ENCODE measurements at regions not wholly inside any gene's neighbourhood (a gene's known extent, or its start where the extent isn't known, plus 50 kb on each side); places are given as distances from the start of the nearest gene placed in this dataset.
"Not testable (repeated sequence)": the region's sequence is repeated elsewhere in the genome, so short reads cannot be mapped to it uniquely, and the experiment has no call there.

DNA sequence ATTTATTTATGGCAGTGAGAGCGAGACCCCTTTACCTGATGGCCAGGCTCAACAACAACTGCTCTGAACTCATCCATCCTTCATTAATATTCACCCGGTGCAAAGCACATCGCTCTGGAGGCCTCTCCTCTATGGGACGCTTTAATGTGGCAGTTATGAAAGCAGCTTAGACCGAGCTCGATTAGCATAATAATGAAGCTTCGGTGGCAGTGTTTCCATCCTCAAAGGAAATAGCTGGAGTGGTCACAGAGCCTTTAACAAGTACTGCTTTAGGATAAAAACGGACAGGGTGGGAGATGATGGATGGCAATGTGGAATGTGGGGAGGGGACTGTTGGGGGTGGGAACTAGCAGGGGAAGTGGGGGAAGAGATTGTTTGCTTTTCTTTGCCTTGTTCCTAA lies 243.9 kb downstream of the SLC4A3 start:
- no peak overlapping the region for H4K8ac ChIP-seq (ENCODE audit: low read length)
- no peak overlapping the region for H3K9ac ChIP-seq (ENCODE audit: low read length)
- no peak overlapping the region for H3K18ac ChIP-seq (ENCODE audit: low read depth in 1 of 2, low read length in 2 of 2)
- no peaks in the 10 kb centered on the region for H3K79me1 ChIP-seq (replicated peaks; ENCODE audit: low read length, poor library complexity, severe bottlenecking)
- no peak overlapping the region for H2AFZ ChIP-seq (ENCODE audit: low read depth, low read length)
- no peak overlapping the region for H3K23ac ChIP-seq (ENCODE audit: low read length in 2 of 2)
- no peaks in the 10 kb centered on the region for H3K27me3 ChIP-seq (ENCODE audit: control insufficient read depth in 1 of 2, insufficient read depth in 1 of 2, low read length in 2 of 2)
- H3K4me2 ChIP-seq (ENCODE audit: low read length, poor library complexity, severe bottlenecking): no peak overlapping the region
- 56% methylated on average over 8 of the region's 8 CpGs for WGBS
- no peak overlapping the region for H2BK120ac ChIP-seq (ENCODE audit: low read depth, low read length)
- H2BK12ac ChIP-seq (ENCODE audit: low read length in 2 of 2): no peak overlapping the region
- H4K91ac ChIP-seq (ENCODE audit: low read length): no peak overlapping the region
- no peaks in the 10 kb centered on the region for H3K36me3 ChIP-seq (ENCODE audit: control insufficient read depth in 1 of 2, insufficient read depth in 2 of 2, low read depth in 1 of 2, low read length in 2 of 2)
- no peak overlapping the region for H3K14ac ChIP-seq (ENCODE audit: low read length in 2 of 2)
- H3K4me1 ChIP-seq (ENCODE audit: control insufficient read depth, insufficient read depth, low read depth, low read length): no peaks in the 10 kb centered on the region
- H3K4ac ChIP-seq (ENCODE audit: low read depth in 1 of 2, low read length in 2 of 2): no peak overlapping the region
- H2BK15ac ChIP-seq (ENCODE audit: low read depth, poor library complexity, severe bottlenecking): no peak overlapping the region
- H2BK5ac ChIP-seq (ENCODE audit: low read depth, low read length, poor library complexity, severe bottlenecking): no peak overlapping the region
- no peaks in the 10 kb centered on the region for H3K9me3 ChIP-seq (ENCODE audit: control insufficient read depth, low read length)
- no peak overlapping the region for H2AK5ac ChIP-seq (ENCODE audit: low read length, severe bottlenecking)
- no peak for DNase-seq
- H3K4me3 ChIP-seq (ENCODE audit: insufficient read depth in 1 of 2, low read depth in 1 of 2, low read length in 2 of 2): no peak overlapping the region
- H3K27ac ChIP-seq (ENCODE audit: low read length, poor library complexity, severe bottlenecking): no peak overlapping the region

GRCh38 chr2:219875036-219875435 lies 247.6 kb downstream of the SLC4A3 start:
- Histone ChIP-seq H3K4me2 (ENCODE audit: low read length, poor library complexity, severe bottlenecking) (no peak overlapping the region), H3K36me3 (ENCODE audit: control insufficient read depth in 1 of 2, insufficient read depth in 2 of 2, low read depth in 1 of 2, low read length in 2 of 2) (no peaks in the 10 kb centered on the region), H3K79me1 (replicated peaks; ENCODE audit: low read length, poor library complexity, severe bottlenecking) (no peaks in the 10 kb centered on the region), H2BK120ac (ENCODE audit: low read depth, low read length) (no peak overlapping the region), H3K9ac (ENCODE audit: low read length) (no peak overlapping the region), H3K4me3 (ENCODE audit: insufficient read depth in 1 of 2, low read depth in 1 of 2, low read length in 2 of 2) (no peak overlapping the region), H2BK5ac (ENCODE audit: low read depth, low read length, poor library complexity, severe bottlenecking) (no peak overlapping the region), H2AK5ac (ENCODE audit: low read length, severe bottlenecking) (no peak overlapping the region), H2BK12ac (ENCODE audit: low read length in 2 of 2) (no peak overlapping the region), H3K4me1 (ENCODE audit: control insufficient read depth, insufficient read depth, low read depth, low read length) (no peaks in the 10 kb centered on the region), H3K4ac (ENCODE audit: low read depth in 1 of 2, low read length in 2 of 2) (no peak overlapping the region), H3K27me3 (ENCODE audit: control insufficient read depth in 1 of 2, insufficient read depth in 1 of 2, low read length in 2 of 2) (peaks cover 0 to 3% of the 10 kb centered on the region in 2 experiments), H2BK15ac (ENCODE audit: low read depth, poor library complexity, severe bottlenecking) (no peak overlapping the region), H3K18ac (ENCODE audit: low read depth in 1 of 2, low read length in 2 of 2) (no peak overlapping the region), H3K14ac (ENCODE audit: low read length in 2 of 2) (no peak overlapping the region), H2AFZ (ENCODE audit: low read depth, low read length) (no peak overlapping the region), H3K23ac (ENCODE audit: low read length in 2 of 2) (no peak overlapping the region), H3K27ac (ENCODE audit: low read length, poor library complexity, severe bottlenecking) (no peak overlapping the region), H4K8ac (ENCODE audit: low read length) (no peak overlapping the region), H3K9me3 (ENCODE audit: control insufficient read depth, low read length) (no peaks in the 10 kb centered on the region), H4K91ac (ENCODE audit: low read length) (no peak overlapping the region)
- no CpG with 5 or more reads among the region's 1 CpG for WGBS
- DNase-seq: no peak

GRCh38 chr2:219875986-219876385 lies 248.6 kb downstream of the SLC4A3 start:
- not testable (repeated sequence) for H3K4me1 ChIP-seq (ENCODE audit: control insufficient read depth, insufficient read depth, low read depth, low read length); H2BK12ac ChIP-seq (ENCODE audit: low read length in 2 of 2); H3K36me3 ChIP-seq (ENCODE audit: control insufficient read depth in 1 of 2, insufficient read depth in 2 of 2, low read depth in 1 of 2, low read length in 2 of 2); H3K14ac ChIP-seq (ENCODE audit: low read length in 2 of 2); H3K18ac ChIP-seq (ENCODE audit: low read depth in 1 of 2, low read length in 2 of 2); H3K27me3 ChIP-seq (ENCODE audit: control insufficient read depth in 1 of 2, insufficient read depth in 1 of 2, low read length in 2 of 2); H2AK5ac ChIP-seq (ENCODE audit: low read length, severe bottlenecking); H2BK15ac ChIP-seq (ENCODE audit: low read depth, poor library complexity, severe bottlenecking); H2AFZ ChIP-seq (ENCODE audit: low read depth, low read length); H4K8ac ChIP-seq (ENCODE audit: low read length); H3K4me3 ChIP-seq (ENCODE audit: insufficient read depth in 1 of 2, low read depth in 1 of 2, low read length in 2 of 2); H2BK5ac ChIP-seq (ENCODE audit: low read depth, low read length, poor library complexity, severe bottlenecking); H2BK120ac ChIP-seq (ENCODE audit: low read depth, low read length); H3K4ac ChIP-seq (ENCODE audit: low read depth in 1 of 2, low read length in 2 of 2); H3K79me1 ChIP-seq (replicated peaks; ENCODE audit: low read length, poor library complexity, severe bottlenecking); H3K4me2 ChIP-seq (ENCODE audit: low read length, poor library complexity, severe bottlenecking); H3K9me3 ChIP-seq (ENCODE audit: control insufficient read depth, low read length); H4K91ac ChIP-seq (ENCODE audit: low read length); H3K27ac ChIP-seq (ENCODE audit: low read length, poor library complexity, severe bottlenecking); H3K9ac ChIP-seq (ENCODE audit: low read length); H3K23ac ChIP-seq (ENCODE audit: low read length in 2 of 2); DNase-seq
- WGBS: 90% methylated on average over 3 of the region's 3 CpGs

GRCh38 chr2:219876931-219877330 lies 249.5 kb downstream of the SLC4A3 start:
- H4K91ac ChIP-seq (ENCODE audit: low read length): no peak overlapping the region
- H2AK5ac ChIP-seq (ENCODE audit: low read length, severe bottlenecking): no peak overlapping the region
- no peak overlapping the region for H3K27ac ChIP-seq (ENCODE audit: low read length, poor library complexity, severe bottlenecking)
- no peak overlapping the region for H3K23ac ChIP-seq (ENCODE audit: low read length in 2 of 2)
- no peaks in the 10 kb centered on the region for H3K9me3 ChIP-seq (ENCODE audit: control insufficient read depth, low read length)
- no peak overlapping the region for H3K9ac ChIP-seq (ENCODE audit: low read length)
- WGBS: 77% methylated on average over 4 of the region's 4 CpGs
- no peak overlapping the region for H2BK120ac ChIP-seq (ENCODE audit: low read depth, low read length)
- H4K8ac ChIP-seq (ENCODE audit: low read length): no peak overlapping the region
- peaks cover 0 to 4% of the 10 kb centered on the region in 2 experiments for H3K27me3 ChIP-seq (ENCODE audit: control insufficient read depth in 1 of 2, insufficient read depth in 1 of 2, low read length in 2 of 2)
- no peak overlapping the region for H3K4me2 ChIP-seq (ENCODE audit: low read length, poor library complexity, severe bottlenecking)
- H3K18ac ChIP-seq (ENCODE audit: low read depth in 1 of 2, low read length in 2 of 2): no peak overlapping the region
- no peak for DNase-seq
- no peak overlapping the region for H2BK12ac ChIP-seq (ENCODE audit: low read length in 2 of 2)
- H2BK5ac ChIP-seq (ENCODE audit: low read depth, low read length, poor library complexity, severe bottlenecking): no peak overlapping the region
- no peak overlapping the region for H3K4me3 ChIP-seq (ENCODE audit: insufficient read depth in 1 of 2, low read depth in 1 of 2, low read length in 2 of 2)
- no peak overlapping the region for H3K14ac ChIP-seq (ENCODE audit: low read length in 2 of 2)
- no peak overlapping the region for H3K4ac ChIP-seq (ENCODE audit: low read depth in 1 of 2, low read length in 2 of 2)
- H3K4me1 ChIP-seq (ENCODE audit: control insufficient read depth, insufficient read depth, low read depth, low read length): no peaks in the 10 kb centered on the region
- H3K36me3 ChIP-seq (ENCODE audit: control insufficient read depth in 1 of 2, insufficient read depth in 2 of 2, low read depth in 1 of 2, low read length in 2 of 2): no peaks in the 10 kb centered on the region
- no peak overlapping the region for H2AFZ ChIP-seq (ENCODE audit: low read depth, low read length)
- no peaks in the 10 kb centered on the region for H3K79me1 ChIP-seq (replicated peaks; ENCODE audit: low read length, poor library complexity, severe bottlenecking)
- H2BK15ac ChIP-seq (ENCODE audit: low read depth, poor library complexity, severe bottlenecking): no peak overlapping the region

All from mesenchymal stem cell (in vitro differentiated cells and primary cell).